Ascending aorta (tissue), 2 donors: ENCODE measurements at regions not wholly inside any gene's neighbourhood (a gene's known extent, or its start where the extent isn't known, plus 50 kb on each side); places are given as distances from the start of the nearest gene placed in this dataset.

Experiments
- DNase-seq, 2 donors: peaks; one replicate each; pipeline ENCODE4 v3.0.0-alpha.2; 2019; ENCODE audit warnings: low spot score in 2 of 2
- H3K27ac ChIP-seq, 2 donors: fragments of 200-600 bp; sonication (generic); one replicate each; pipeline ENCODE4 v1.5.1; 2016 to 2017; ENCODE audit warnings: mild to moderate bottlenecking in 1 of 2
- H3K27me3 ChIP-seq: fragments of 200-600 bp; sonication (generic); one replicate; pipeline ENCODE4 v1.5.1; 2017
- H3K36me3 ChIP-seq, 2 donors: fragments of 200-600 bp; sonication (generic); one replicate each; pipeline ENCODE4 v1.5.1; 2016
- H3K4me1 ChIP-seq, 2 donors: fragments of 200-600 bp; sonication (generic); one replicate each; pipeline ENCODE4 v1.5.1; 2016 to 2017; ENCODE audit warnings: mild to moderate bottlenecking in 1 of 2
- H3K4me3 ChIP-seq, 2 donors: fragments of 200-600 bp; sonication (generic); one replicate each; pipeline ENCODE4 v1.5.1; 2016 to 2017; ENCODE audit warnings: mild to moderate bottlenecking in 1 of 2
- H3K9me3 ChIP-seq, 2 donors: fragments of 200-600 bp; sonication (generic); one replicate each; pipeline ENCODE4 v1.5.1; 2016
- intact Hi-C: fragments of 100-400 bp; cut with DNase I; formaldehyde crosslinking; loops from one replicate; pipeline ENCODE4 v1.15.1; 2023
- TF ChIP-seq, protein P1 (sequence below), 3 experiments: fragments of 200-600 bp in 2 of 3; fragments of 450-650 bp in 1 of 3; sonication (generic) in 2 of 3; IDR thresholded peaks; one replicate each; pipeline ENCODE4 v1.5.1; 2016 to 2019; ENCODE audit warnings: antibody characterized with exemption in 3 of 3, mild to moderate bottlenecking in 1 of 3, moderate library complexity in 1 of 3

DNA sequence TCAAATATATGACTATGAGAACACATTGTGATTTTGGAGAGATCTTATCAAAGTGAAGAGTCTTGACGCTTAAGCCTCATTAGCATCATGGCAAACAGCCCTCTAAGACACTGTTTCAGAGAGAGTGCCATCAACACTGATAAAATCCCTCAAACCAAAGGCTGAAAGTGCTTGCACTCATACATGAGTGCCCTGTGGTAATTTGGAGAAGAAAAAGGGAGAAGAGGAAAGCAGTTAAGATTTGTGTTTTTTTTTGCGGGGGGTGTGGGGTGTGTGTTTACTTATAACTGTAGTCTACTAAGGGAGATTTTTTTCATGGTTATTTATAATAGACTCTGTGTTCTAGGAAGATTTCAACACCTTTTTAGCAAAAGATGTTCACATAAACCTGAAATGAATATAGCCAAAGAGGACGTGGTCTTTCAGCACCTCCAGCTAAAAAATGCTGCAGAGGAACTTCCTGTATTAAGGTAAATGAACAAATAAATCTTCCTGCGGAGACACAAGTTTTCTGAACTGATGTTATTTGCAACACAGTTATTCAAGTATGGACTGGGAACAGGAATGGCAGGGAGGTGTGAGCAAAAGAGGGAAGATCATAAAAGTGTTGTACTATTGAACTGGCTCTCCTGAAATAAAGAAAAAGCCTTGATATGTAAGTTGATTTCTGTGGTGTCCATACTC lies 81.9 kb upstream of the TGFBR2 start:
- H3K27ac ChIP-seq: no peak overlapping the region
- H3K36me3 ChIP-seq: no peaks in the 10 kb centered on the region
- TF ChIP-seq, protein P1, sequence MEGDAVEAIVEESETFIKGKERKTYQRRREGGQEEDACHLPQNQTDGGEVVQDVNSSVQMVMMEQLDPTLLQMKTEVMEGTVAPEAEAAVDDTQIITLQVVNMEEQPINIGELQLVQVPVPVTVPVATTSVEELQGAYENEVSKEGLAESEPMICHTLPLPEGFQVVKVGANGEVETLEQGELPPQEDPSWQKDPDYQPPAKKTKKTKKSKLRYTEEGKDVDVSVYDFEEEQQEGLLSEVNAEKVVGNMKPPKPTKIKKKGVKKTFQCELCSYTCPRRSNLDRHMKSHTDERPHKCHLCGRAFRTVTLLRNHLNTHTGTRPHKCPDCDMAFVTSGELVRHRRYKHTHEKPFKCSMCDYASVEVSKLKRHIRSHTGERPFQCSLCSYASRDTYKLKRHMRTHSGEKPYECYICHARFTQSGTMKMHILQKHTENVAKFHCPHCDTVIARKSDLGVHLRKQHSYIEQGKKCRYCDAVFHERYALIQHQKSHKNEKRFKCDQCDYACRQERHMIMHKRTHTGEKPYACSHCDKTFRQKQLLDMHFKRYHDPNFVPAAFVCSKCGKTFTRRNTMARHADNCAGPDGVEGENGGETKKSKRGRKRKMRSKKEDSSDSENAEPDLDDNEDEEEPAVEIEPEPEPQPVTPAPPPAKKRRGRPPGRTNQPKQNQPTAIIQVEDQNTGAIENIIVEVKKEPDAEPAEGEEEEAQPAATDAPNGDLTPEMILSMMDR (IDR thresholded peaks at IDR 0.05): no peak
- peaks cover 0 to 17% of the 10 kb centered on the region in 2 donors for H3K4me1 ChIP-seq
- H3K9me3 ChIP-seq: no peaks in the 10 kb centered on the region
- intact Hi-C loops: no loop called here
- H3K4me3 ChIP-seq: no peak overlapping the region
- no peak for DNase-seq
- H3K27me3 ChIP-seq: no peaks in the 10 kb centered on the region

DNA sequence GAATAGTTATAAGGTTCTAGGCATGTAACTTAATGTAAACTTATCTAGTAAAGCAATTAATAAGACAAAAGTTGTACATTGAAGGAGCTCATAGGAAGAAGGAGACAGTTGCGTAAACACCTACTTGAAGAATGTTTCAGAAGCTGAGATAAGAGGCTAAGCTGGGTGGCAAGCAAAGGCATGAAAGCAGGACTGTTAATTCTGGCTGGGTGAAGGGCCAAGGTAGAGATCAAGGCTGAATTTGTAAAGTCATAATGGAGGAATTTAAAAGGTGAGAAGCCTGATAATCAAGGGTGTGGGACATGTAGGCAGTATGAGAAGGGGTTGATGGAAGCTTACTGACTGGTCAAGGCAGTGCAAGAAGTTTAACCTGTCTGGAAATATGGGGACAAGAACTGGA lies 80.4 kb upstream of the TGFBR2 start:
- TF ChIP-seq, protein P1 (IDR thresholded peaks at IDR 0.05): no peak
- H3K36me3 ChIP-seq: no peaks in the 10 kb centered on the region
- intact Hi-C loops: no loop called here
- H3K27me3 ChIP-seq: no peaks in the 10 kb centered on the region
- H3K27ac ChIP-seq: no peak overlapping the region
- DNase-seq: no peak
- no peaks in the 10 kb centered on the region for H3K9me3 ChIP-seq
- no peak overlapping the region for H3K4me3 ChIP-seq
- peaks cover 0 to 11% of the 10 kb centered on the region in 2 donors for H3K4me1 ChIP-seq

DNA sequence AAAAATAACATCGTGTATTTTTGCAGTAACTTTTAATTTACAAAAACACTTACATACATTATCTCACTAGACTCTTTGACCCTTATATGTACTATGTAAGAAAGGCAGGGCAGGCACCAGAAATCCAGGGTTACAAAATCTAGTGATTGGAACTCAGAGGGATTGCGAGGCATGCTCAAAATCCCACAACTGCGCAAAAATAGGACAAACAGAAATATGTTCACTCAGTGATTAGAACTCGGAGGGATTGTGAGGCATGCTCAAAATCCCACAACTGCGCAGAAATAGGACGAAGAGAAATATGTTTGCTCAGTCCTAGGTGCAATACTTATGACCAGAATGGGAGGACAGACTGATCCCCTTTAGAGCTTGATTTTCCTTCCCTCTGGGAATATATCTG lies 79.2 kb upstream of the TGFBR2 start:
- TF ChIP-seq, protein P1 (IDR thresholded peaks at IDR 0.05): no peak
- Histone ChIP-seq H3K9me3 (no peaks in the 10 kb centered on the region), H3K27ac (no peak overlapping the region), H3K27me3 (no peaks in the 10 kb centered on the region), H3K4me1 (peaks cover 0 to 11% of the 10 kb centered on the region in 2 donors), H3K4me3 (no peak overlapping the region), H3K36me3 (no peaks in the 10 kb centered on the region)
- DNase-seq: no peak
- intact Hi-C loops: no loop called here

DNA sequence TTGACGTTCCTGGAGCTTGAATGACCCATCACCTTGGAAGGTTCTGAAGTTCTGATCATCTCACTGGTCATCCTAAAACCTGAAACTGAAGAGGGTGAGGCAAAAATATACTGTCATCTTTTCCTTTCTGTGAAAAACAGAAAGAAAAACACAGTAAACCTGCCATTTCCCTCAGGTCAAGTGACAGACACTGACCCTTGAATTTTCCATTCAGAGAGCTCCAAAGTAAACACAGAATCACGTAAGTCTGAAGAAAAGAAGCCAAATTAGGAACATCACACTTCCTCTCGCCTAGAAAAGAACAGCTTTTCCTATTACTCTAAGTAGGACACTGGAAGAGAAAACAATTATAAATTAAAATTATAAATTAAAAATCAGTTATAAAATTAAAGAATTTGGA lies 78.7 kb upstream of the TGFBR2 start:
- H3K27me3 ChIP-seq: no peaks in the 10 kb centered on the region
- no peaks in the 10 kb centered on the region for H3K9me3 ChIP-seq
- peaks cover 0 to 11% of the 10 kb centered on the region in 2 donors for H3K4me1 ChIP-seq
- no peak overlapping the region for H3K4me3 ChIP-seq
- H3K27ac ChIP-seq: no peak overlapping the region
- H3K36me3 ChIP-seq: no peaks in the 10 kb centered on the region
- intact Hi-C loops: no loop called here
- no peak for DNase-seq
- TF ChIP-seq, protein P1 (IDR thresholded peaks at IDR 0.05): no peak

DNA sequence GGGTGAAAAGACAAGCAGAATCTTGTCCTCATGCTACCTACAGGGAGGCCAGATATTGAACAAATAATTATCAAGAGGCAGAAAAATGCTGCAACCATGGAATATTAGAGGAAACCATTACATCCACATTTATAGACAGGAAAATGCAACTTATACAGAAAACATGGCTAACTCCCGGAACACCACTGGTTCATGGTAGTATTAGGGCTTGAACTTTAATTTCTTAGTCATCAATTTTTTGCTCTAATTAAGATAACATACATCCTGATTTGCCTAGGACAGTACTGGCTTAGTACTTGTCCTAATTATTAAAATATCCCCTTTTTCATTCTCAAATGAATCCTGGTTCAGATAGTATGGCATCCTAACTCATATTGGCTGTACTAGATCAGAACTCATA lies 76.3 kb upstream of the TGFBR2 start:
- H3K27ac ChIP-seq: no peak overlapping the region
- H3K36me3 ChIP-seq: no peaks in the 10 kb centered on the region
- intact Hi-C loops: no loop called here
- no peak overlapping the region for H3K4me3 ChIP-seq
- TF ChIP-seq, protein P1 (IDR thresholded peaks at IDR 0.05): no peak
- H3K4me1 ChIP-seq: peaks cover 0 to 8% of the 10 kb centered on the region in 2 donors
- no peaks in the 10 kb centered on the region for H3K9me3 ChIP-seq
- no peak for DNase-seq
- H3K27me3 ChIP-seq: no peaks in the 10 kb centered on the region
